ENCODE measurements at regions not wholly inside any gene's neighbourhood (a gene's known extent, or its start where the extent isn't known, plus 50 kb on each side); places are given as distances from the start of the nearest gene placed in this dataset.

GRCh38 chr4:116618638-116619037, 466.7 kb downstream of the TRAM1L1 start:
- TF ChIP-seq, protein P1, sequence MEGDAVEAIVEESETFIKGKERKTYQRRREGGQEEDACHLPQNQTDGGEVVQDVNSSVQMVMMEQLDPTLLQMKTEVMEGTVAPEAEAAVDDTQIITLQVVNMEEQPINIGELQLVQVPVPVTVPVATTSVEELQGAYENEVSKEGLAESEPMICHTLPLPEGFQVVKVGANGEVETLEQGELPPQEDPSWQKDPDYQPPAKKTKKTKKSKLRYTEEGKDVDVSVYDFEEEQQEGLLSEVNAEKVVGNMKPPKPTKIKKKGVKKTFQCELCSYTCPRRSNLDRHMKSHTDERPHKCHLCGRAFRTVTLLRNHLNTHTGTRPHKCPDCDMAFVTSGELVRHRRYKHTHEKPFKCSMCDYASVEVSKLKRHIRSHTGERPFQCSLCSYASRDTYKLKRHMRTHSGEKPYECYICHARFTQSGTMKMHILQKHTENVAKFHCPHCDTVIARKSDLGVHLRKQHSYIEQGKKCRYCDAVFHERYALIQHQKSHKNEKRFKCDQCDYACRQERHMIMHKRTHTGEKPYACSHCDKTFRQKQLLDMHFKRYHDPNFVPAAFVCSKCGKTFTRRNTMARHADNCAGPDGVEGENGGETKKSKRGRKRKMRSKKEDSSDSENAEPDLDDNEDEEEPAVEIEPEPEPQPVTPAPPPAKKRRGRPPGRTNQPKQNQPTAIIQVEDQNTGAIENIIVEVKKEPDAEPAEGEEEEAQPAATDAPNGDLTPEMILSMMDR (conservative IDR thresholded peaks at IDR 0.05; ENCODE audit: low read depth, low read length) = no peak
- no peak for TF ChIP-seq CEBPB (IDR thresholded peaks at IDR 0.05; ENCODE audit: low read depth, low read length)
- TF ChIP-seq RAD21 (IDR thresholded peaks at IDR 0.05; ENCODE audit: low read length) = no peak
- no peak for TF ChIP-seq POLR2A (IDR thresholded peaks at IDR 0.05; ENCODE audit: low read depth, low read length)
- TF ChIP-seq RFX5 (IDR thresholded peaks at IDR 0.05; ENCODE audit: low read depth, low read length) = no peak
- TF ChIP-seq RCOR1 (IDR thresholded peaks at IDR 0.05; ENCODE audit: insufficient replicate concordance, low read length) = no peak
- TF ChIP-seq MAZ (IDR thresholded peaks at IDR 0.05; ENCODE audit: borderline replicate concordance, low read depth, low read length) = no peak
- TF ChIP-seq SMC3 (IDR thresholded peaks at IDR 0.05; ENCODE audit: low read depth, low read length) = no peak
- TF ChIP-seq CHD1 (IDR thresholded peaks at IDR 0.05; ENCODE audit: low read depth, low read length) = no peak
- TF ChIP-seq MAFK (IDR thresholded peaks at IDR 0.05; ENCODE audit: low read depth, low read length) = no peak
- no peak for TF ChIP-seq BHLHE40 (IDR thresholded peaks at IDR 0.05; ENCODE audit: low read depth, low read length)
- TF ChIP-seq NFE2L2 (IDR thresholded peaks at IDR 0.05; ENCODE audit: low read depth, low read length) = no peak
- TF ChIP-seq, protein P2, sequence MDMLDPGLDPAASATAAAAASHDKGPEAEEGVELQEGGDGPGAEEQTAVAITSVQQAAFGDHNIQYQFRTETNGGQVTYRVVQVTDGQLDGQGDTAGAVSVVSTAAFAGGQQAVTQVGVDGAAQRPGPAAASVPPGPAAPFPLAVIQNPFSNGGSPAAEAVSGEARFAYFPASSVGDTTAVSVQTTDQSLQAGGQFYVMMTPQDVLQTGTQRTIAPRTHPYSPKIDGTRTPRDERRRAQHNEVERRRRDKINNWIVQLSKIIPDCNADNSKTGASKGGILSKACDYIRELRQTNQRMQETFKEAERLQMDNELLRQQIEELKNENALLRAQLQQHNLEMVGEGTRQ (IDR thresholded peaks at IDR 0.05; ENCODE audit: low read depth, low read length) = no peak
- TF ChIP-seq, protein P3, sequence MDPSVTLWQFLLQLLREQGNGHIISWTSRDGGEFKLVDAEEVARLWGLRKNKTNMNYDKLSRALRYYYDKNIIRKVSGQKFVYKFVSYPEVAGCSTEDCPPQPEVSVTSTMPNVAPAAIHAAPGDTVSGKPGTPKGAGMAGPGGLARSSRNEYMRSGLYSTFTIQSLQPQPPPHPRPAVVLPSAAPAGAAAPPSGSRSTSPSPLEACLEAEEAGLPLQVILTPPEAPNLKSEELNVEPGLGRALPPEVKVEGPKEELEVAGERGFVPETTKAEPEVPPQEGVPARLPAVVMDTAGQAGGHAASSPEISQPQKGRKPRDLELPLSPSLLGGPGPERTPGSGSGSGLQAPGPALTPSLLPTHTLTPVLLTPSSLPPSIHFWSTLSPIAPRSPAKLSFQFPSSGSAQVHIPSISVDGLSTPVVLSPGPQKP (IDR thresholded peaks at IDR 0.05; ENCODE audit: borderline replicate concordance, low read depth, low read length) = no peak

Data from IMR-90 (cell line).